ENCODE measurements at regions not wholly inside any gene's neighbourhood (a gene's known extent, or its start where the extent isn't known, plus 50 kb on each side); places are given as distances from the start of the nearest gene placed in this dataset.
A peak's percentile ranks its signal among the peaks of the same experiment; 100 is the strongest.

GRCh38 chr7:82685214-82685613 lies 241.6 kb upstream of the CACNA2D1 start:
- TF ChIP-seq CTCF (IDR thresholded peaks at IDR 0.05; ENCODE audit: insufficient read depth, low read depth, low read length, missing control alignments), result no peak
- no peak overlapping the region for H3K4me3 ChIP-seq (ENCODE audit: low read depth, low read length)
- DNase-seq (ENCODE audit: low read depth), result no peak

GRCh38 chr7:82678716-82679115 lies 235.1 kb upstream of the CACNA2D1 start:
- no peak overlapping the region for H3K4me3 ChIP-seq (ENCODE audit: low read depth, low read length)
- DNase-seq (ENCODE audit: low read depth), result peak; percentile 9
- TF ChIP-seq CTCF (IDR thresholded peaks at IDR 0.05; ENCODE audit: insufficient read depth, low read depth, low read length, missing control alignments), result no peak

GRCh38 chr7:82678259-82678658 lies 234.7 kb upstream of the CACNA2D1 start:
- no peak for DNase-seq (ENCODE audit: low read depth)
- no peak overlapping the region for H3K4me3 ChIP-seq (ENCODE audit: low read depth, low read length)
- TF ChIP-seq CTCF (IDR thresholded peaks at IDR 0.05; ENCODE audit: insufficient read depth, low read depth, low read length, missing control alignments), result no peak

GRCh38 chr7:82677493-82677892 lies 233.9 kb upstream of the CACNA2D1 start:
- DNase-seq (ENCODE audit: low read depth), result peak; percentile 61
- no peak for TF ChIP-seq CTCF (IDR thresholded peaks at IDR 0.05; ENCODE audit: insufficient read depth, low read depth, low read length, missing control alignments)
- H3K4me3 ChIP-seq (ENCODE audit: low read depth, low read length), result no peak overlapping the region

- H3K4me3 ChIP-seq (ENCODE audit: low read depth, low read length), result no peak overlapping the region
- TF ChIP-seq CTCF (IDR thresholded peaks at IDR 0.05; ENCODE audit: insufficient read depth, low read depth, low read length, missing control alignments), result no peak
- DNase-seq (ENCODE audit: low read depth), result no peak
Measured at GRCh38 chr7:82676777-82677463, 233.3 kb upstream of the CACNA2D1 start.

- no peak for DNase-seq (ENCODE audit: low read depth)
- no peak overlapping the region for H3K4me3 ChIP-seq (ENCODE audit: low read depth, low read length)
- no peak for TF ChIP-seq CTCF (IDR thresholded peaks at IDR 0.05; ENCODE audit: insufficient read depth, low read depth, low read length, missing control alignments)
Measured at GRCh38 chr7:82675396-82675795, 231.8 kb upstream of the CACNA2D1 start.

- TF ChIP-seq CTCF (IDR thresholded peaks at IDR 0.05; ENCODE audit: insufficient read depth, low read depth, low read length, missing control alignments), result no peak
- no peak overlapping the region for H3K4me3 ChIP-seq (ENCODE audit: low read depth, low read length)
- DNase-seq (ENCODE audit: low read depth), result no peak
Measured at GRCh38 chr7:82674268-82674667, 230.7 kb upstream of the CACNA2D1 start.
